ENCODE measurements at regions not wholly inside any gene's neighbourhood (a gene's known extent, or its start where the extent isn't known, plus 50 kb on each side); places are given as distances from the start of the nearest gene placed in this dataset.

- TF ChIP-seq CTCF (IDR thresholded peaks at IDR 0.05 in 4 of 5, conservative IDR thresholded peaks at IDR 0.05 in 1 of 5) (no peak), POLR2A (IDR thresholded peaks at IDR 0.05) (no peak)
Observed at GRCh38 chr13:30063892-30064291, 213.5 kb upstream of the UBL3 start.

Data from gastrocnemius medialis (tissue), 4 donors.